Panc1 (cell line): ENCODE measurements at regions not wholly inside any gene's neighbourhood (a gene's known extent, or its start where the extent isn't known, plus 50 kb on each side); places are given as distances from the start of the nearest gene placed in this dataset.

Source experiments
- ATAC-seq: fragments of 200-7000 bp; cut with Tn5 transposase; 2 replicates; pipeline ENCODE4 v1.9.1; 2020; ENCODE audit warnings: mild to moderate bottlenecking, moderate library complexity
- BruUV-seq: library from RNA; stranded (reverse); fragments of 400-500 nt; replicated peaks from 2 replicates; lab custom pipeline; 2021; lab: Mats Ljungman, UMichigan
- CTCF ChIA-PET: fragments of 300-600 bp; sonication (Branson Sonifier 250); formaldehyde crosslinking; loops from one replicate; lab custom pipeline; 2022; ENCODE audit warnings: antibody characterized with exemption; lab: Charles Lee
- POLR2A ChIA-PET: fragments of 300-600 bp; sonication (Branson Sonifier 250); formaldehyde crosslinking; loops from one replicate; lab custom pipeline; 2022; ENCODE audit warnings: antibody characterized with exemption; lab: Charles Lee
- DNase-seq: peaks from one replicate; pipeline ENCODE4 v3.0.0-alpha.2; 2010; ENCODE audit warnings: low read depth, low spot score
- H3K27ac ChIP-seq: 2 replicates; pipeline ENCODE4 v1.5.1; 2011; ENCODE audit warnings: mild to moderate bottlenecking, low read length, inconsistent platforms
- H3K27me3 ChIP-seq: fragments of 200-500 bp; sonication (Bioruptor generic); 2 replicates; pipeline ENCODE4 v1.6.0; 2014; ENCODE audit warnings: low read length, inconsistent platforms; ENCODE audit not compliant: control insufficient read depth, insufficient read depth
- H3K36me3 ChIP-seq: fragments of 200-500 bp; sonication (Bioruptor generic); 2 replicates; pipeline ENCODE4 v1.5.1; 2014; ENCODE audit warnings: inconsistent platforms, mild to moderate bottlenecking, low read length, moderate library complexity; ENCODE audit not compliant: control insufficient read depth, insufficient read depth
- H3K4me1 ChIP-seq: 2 replicates; pipeline ENCODE4 v1.5.1; 2011; ENCODE audit warnings: inconsistent platforms, mild to moderate bottlenecking, low read length, moderate library complexity; ENCODE audit not compliant: control insufficient read depth, insufficient read depth
- H3K4me3 ChIP-seq, 2 experiments: 2 replicates each; pipeline ENCODE4 v1.5.1; 2011 to 2012; ENCODE audit warnings: low read depth in 2 of 2, low read length in 2 of 2, mild to moderate bottlenecking in 2 of 2, inconsistent platforms in 1 of 2, moderate library complexity in 1 of 2
- H3K9me3 ChIP-seq: fragments of 200-500 bp; sonication (Bioruptor generic); 2 replicates; pipeline ENCODE4 v1.5.1; 2014; ENCODE audit warnings: low read depth, mild to moderate bottlenecking, inconsistent platforms, low read length, moderate library complexity; ENCODE audit not compliant: control insufficient read depth, insufficient read depth
- CTCF ChIP-seq: fragments of 450-650 bp; IDR thresholded peaks from 2 replicates; pipeline ENCODE4 v1.5.1; 2017; ENCODE audit warnings: mild to moderate bottlenecking
- POLR2AphosphoS5 ChIP-seq: IDR thresholded peaks from 2 replicates; pipeline ENCODE4 v1.6.1; 2012; ENCODE audit warnings: mild to moderate bottlenecking, low read depth, low read length, moderate library complexity
- REST ChIP-seq, 2 experiments: IDR thresholded peaks; 2 replicates each; pipeline ENCODE4 v1.6.1; 2011 to 2012; ENCODE audit warnings: low read depth in 2 of 2, control low read depth in 1 of 2, low read length in 1 of 2, mild to moderate bottlenecking in 1 of 2, moderate library complexity in 1 of 2; ENCODE audit not compliant: insufficient read depth in 1 of 2
- SIN3A ChIP-seq: IDR thresholded peaks from 2 replicates; pipeline ENCODE4 v1.6.1; 2012; ENCODE audit warnings: low read depth, mild to moderate bottlenecking, low read length, moderate library complexity, borderline replicate concordance; ENCODE audit not compliant: insufficient read depth
- TCF7L2 ChIP-seq: IDR thresholded peaks from 2 replicates; pipeline ENCODE4 v1.6.1; 2011; ENCODE audit warnings: mild to moderate bottlenecking, low read depth, low read length, inconsistent platforms
- in situ Hi-C: cut with HindIII; loops from 2 replicates; pipeline ENCODE4 v1.10.0; 2016; ENCODE audit warnings: low sequenced_read_pairs, low pct_unique_long_range_greater_than_20kb
- intact Hi-C: fragments of 100-400 bp; cut with micrococcal nuclease; formaldehyde crosslinking; loops from one replicate; pipeline ENCODE4 v1.10.0; 2022; ENCODE audit not compliant: unreplicated experiment

GRCh38 chr3:98982351-98982750 is 80.9 kb upstream of the DCBLD2 start:
- intact Hi-C loops, result no loop called here
- H3K4me1 ChIP-seq, result peaks cover 3% of the 10 kb centered on the region; the same call in 1 of the 2 replicates
- in situ Hi-C loops, result no loop called here
- H3K27me3 ChIP-seq, result no peaks in the 10 kb centered on the region
- DNase-seq (no peak), ATAC-seq (no peak)
- no peak overlapping the region for H3K27ac ChIP-seq
- H3K9me3 ChIP-seq, result no peaks in the 10 kb centered on the region
- TF ChIP-seq CTCF (no peak), SIN3A (no peak), TCF7L2 (no peak), POLR2AphosphoS5 (no peak), REST (IDR thresholded peaks at IDR 0.05; ENCODE audit: insufficient read depth in 1 of 2, low read depth in 2 of 2, low read length in 1 of 2) (no peak)
- no peaks in the 10 kb centered on the region for H3K36me3 ChIP-seq
- no TSS peak for BruUV-seq
- CTCF ChIA-PET, result no interaction called here
- no peak overlapping the region for H3K4me3 ChIP-seq
- POLR2A ChIA-PET, result no interaction called here

GRCh38 chr3:98980915-98981596 is 79.6 kb upstream of the DCBLD2 start:
- Histone ChIP-seq H3K4me3 (no peak overlapping the region), H3K36me3 (no peaks in the 10 kb centered on the region), H3K9me3 (no peaks in the 10 kb centered on the region), H3K27me3 (no peaks in the 10 kb centered on the region), H3K27ac (no peak overlapping the region), H3K4me1 (peaks cover 3% of the 10 kb centered on the region; the same call in 1 of the 2 replicates)
- BruUV-seq, result no TSS peak
- ChIA-PET CTCF (interaction anchor here (0.6 kb wide), 1 partner anchor 278 kb away, joined by 6 read pairs; no protein-coding TSS in a partner anchor), POLR2A (no interaction called here)
- no peak for ATAC-seq
- intact Hi-C loops (no loop called here), in situ Hi-C loops (no loop called here)
- TF ChIP-seq REST (IDR thresholded peaks at IDR 0.05; ENCODE audit: insufficient read depth in 1 of 2, low read depth in 2 of 2, low read length in 1 of 2) (no peak), TCF7L2 (no peak), POLR2AphosphoS5 (no peak), SIN3A (no peak), CTCF (no peak)
- DNase-seq, result no peak
